ENCODE measurements at regions not wholly inside any gene's neighbourhood (a gene's known extent, or its start where the extent isn't known, plus 50 kb on each side); places are given as distances from the start of the nearest gene placed in this dataset.

GRCh38 chr4:30495251-30495650, 224.9 kb upstream of the PCDH7 start:
- TF ChIP-seq POLR2AphosphoS5 (IDR thresholded peaks at IDR 0.05; ENCODE audit: low read depth, low read length) (no peak), CTCF (CRISPR knock-in tag; IDR thresholded peaks at IDR 0.05) (no peak), HNRNPUL1 (IDR thresholded peaks at IDR 0.05; ENCODE audit: low read depth, low read length) (no peak)
